NCI-H2107 treated with DMSO at 0.1 percent for 48 hours (cell line): ENCODE measurements at regions not wholly inside any gene's neighbourhood (a gene's known extent, or its start where the extent isn't known, plus 50 kb on each side); places are given as distances from the start of the nearest gene placed in this dataset.

Source experiments
- DNase-seq: peaks from one replicate; lab custom pipeline; 2025; ENCODE audit not compliant: unreplicated experiment; lab: John Stamatoyannopoulos, UW

DNA sequence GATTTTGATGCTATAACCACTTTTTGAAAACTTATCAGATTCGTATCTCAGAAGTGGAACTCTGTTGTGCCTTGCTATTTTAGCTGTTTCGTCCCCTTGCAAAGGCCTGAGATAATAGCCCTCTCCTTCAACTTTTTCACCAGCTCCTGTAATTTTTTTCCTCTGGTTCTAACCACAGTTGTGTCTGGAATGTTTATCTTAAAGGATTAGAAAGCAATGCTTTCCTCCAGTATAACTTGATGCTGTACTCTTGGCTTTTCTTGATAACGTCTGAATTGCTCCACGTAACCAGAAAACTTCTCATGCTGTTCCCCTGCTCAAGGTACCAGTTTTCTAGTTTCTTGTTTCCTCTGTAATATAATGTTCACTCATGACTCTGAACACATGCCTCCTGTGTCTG is 209.4 kb downstream of the DTWD2 start:
- no peak for DNase-seq

GRCh38 chr5:118777189-118777736 is 211.1 kb downstream of the DTWD2 start:
- DNase-seq, result no peak

GRCh38 chr5:118776755-118777154 is 211.6 kb downstream of the DTWD2 start:
- DNase-seq, result no peak

- no peak for DNase-seq
Observed at GRCh38 chr5:118775790-118776499, 212.4 kb downstream of the DTWD2 start.

GRCh38 chr5:118768607-118769175 is 219.7 kb downstream of the DTWD2 start:
- DNase-seq, result no peak

GRCh38 chr5:118762291-118762690 is 226.1 kb downstream of the DTWD2 start:
- DNase-seq, result no peak

GRCh38 chr5:118761814-118762213 is 226.5 kb downstream of the DTWD2 start:
- DNase-seq, result no peak

- DNase-seq, result no peak
Observed at GRCh38 chr5:118752969-118753368, 235.4 kb downstream of the DTWD2 start.

DNA sequence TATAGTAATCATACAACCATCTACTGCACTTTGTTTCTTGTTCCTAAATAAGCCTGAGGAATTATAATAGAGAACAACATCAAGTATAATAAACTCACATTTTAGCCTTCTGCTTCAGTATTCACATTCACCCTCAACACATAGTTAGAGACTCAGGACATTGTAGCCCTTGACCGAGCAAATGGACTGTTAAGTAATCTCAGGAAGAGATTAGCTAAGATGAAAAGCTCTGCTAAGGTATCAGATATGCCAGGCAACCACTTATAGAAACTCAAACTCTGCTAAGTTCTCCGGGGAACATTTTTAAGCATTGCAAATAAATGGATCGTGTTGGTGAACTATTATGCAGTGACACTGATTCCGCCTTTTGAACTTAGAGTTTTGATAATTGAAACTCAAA is 252.0 kb downstream of the DTWD2 start:
- DNase-seq, result no peak

DNA sequence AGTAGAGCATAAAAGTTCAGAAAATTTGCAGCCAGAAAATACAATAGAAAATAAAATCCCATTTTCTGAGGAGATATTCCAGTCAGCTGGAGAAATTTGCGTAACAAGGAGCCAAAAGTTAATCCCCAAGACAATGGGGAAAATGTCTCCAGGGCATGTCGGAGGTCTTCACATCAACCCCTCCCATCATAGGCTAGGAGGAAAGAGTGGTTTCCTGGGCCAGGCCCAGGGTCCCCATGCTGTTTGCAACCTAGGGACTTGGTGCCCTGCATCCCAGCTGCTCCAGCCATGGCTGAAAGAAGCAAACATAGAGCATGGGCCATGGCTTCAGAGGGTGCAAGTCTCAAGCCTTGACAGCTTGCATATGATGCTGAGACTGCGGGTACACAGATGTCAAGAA is 255.0 kb downstream of the DTWD2 start:
- DNase-seq, result no peak

DNA sequence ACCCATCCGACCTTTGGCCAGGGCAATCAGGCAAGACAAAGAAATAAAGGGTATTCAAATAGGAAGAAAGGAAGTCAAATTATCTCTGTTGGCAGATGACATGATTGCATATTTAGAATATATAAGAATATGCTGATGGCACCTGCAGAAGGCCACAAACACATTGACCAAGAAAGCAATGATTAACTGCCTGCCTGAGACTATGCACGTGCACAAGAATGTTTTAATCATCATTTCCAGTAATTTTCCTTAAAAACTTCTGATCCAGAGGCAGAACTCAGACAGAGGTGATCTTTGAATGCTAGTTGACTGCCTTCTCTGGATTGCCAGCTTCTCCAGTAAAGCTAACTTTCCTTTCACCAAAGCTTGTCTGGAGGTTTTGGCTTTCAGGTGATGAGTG is 260.2 kb downstream of the DTWD2 start:
- DNase-seq, result no peak

GRCh38 chr5:118726891-118727290 is 261.5 kb downstream of the DTWD2 start:
- no peak for DNase-seq

DNA sequence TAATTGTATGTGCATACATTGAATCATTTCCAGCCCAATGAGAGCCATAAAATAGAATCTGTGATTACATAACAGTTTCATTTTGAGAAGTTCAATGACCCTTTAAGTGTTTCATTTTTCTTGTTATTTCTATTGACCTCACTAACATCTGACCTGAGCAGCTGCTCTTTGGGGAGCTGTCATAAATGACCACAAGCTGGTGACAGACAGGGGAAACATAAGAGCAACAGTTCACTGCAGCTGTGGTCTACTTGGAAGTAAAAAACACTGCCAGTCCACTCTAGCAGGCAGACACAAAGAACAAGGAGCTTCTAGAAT is 265.4 kb downstream of the DTWD2 start:
- no peak for DNase-seq

DNA sequence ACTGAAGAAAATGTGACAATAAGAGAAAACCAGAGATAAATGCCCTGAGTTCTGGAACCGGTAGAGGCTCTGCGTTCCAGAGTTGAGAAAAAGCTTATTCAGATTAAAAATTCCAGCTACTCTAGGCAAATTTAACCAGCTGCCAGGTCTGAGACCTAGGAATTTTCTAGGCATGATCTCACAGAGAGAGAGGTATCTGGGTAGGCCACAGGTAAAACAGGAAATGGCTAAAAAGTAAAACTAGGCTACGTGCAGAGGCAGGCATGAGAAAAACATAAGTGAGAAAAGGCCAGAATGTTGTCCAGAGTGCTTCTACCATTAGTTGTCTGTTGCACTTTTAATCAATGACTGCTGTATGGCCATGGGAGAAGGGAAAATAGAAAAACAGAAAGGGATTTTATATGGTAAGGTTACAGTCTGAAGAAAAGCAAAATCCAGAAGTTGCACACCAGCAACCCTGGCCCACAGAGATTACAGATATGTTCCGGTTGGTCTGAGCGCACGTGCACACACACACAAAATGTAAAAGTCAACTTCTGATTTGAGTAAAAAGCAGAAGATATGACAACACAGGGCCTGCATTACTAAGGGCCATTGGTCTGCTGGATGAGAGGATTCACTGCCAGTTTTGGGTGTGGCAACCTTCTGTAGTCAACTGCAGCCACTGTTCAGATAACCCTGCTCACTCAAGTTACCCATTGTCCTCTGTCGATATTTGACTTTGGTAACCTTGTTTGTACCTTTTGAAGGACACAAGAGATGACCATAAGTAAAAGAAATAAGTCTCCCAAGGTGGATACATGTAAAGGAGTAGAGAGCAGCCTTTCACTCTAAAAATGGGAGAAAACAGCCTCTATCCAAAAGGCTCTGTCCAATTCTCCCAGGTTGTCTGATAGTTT is 266.0 kb downstream of the DTWD2 start:
- DNase-seq, result no peak

DNA sequence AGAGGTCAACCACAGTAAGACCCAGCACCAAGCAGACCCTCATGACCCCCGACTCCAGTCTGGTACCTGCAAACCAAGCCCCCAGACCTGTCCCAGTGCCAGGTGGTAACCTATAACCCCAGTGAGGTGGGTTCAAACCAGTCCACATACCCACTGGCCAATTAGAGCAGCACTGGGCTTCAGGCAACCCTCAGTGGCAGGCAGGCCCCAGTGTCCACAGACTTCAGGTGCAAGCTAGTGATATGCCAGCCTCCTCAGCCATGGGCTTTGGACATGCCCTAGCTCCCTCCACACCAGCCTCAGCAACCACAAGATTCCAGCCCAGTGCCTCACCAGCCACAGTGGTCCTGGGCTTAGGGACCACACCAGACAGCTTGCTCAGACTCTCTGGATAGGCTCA is 276.6 kb downstream of the DTWD2 start:
- no peak for DNase-seq

DNA sequence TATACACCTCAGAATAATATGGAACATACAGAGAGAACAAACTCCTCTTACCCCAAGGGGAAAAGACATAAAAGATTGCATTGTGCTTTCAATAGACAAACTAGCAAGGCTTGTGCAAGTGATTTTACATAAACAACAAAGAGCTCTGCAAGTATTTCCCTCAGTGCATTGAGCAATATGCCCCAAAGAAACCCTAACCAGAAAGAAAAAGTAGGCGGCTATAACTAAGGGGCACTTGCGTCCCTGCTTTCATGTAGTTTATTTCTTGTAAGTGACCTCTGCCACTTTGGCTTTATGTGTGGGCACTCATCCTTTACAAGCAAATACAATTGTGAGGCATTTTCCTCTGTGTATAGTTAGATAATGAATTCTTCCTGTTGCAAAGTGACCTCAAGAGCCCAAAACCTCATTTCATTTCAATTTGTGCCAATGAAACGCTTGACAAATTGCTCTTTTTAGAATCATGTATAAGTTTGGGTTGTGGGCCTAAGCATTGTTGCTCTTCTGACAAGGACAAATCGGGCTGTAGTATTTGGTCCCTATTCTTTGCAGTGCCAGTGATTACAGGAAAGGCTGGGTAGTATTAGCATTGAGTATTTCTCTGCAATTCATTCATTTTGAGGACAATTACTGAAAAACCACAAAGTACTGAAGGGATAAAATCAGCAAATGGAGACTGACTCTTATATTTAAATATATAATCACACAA is 282.2 kb downstream of the DTWD2 start:
- DNase-seq, result no peak

- no peak for DNase-seq
Observed at GRCh38 chr5:118703241-118703640, 285.1 kb downstream of the DTWD2 start.

DNA sequence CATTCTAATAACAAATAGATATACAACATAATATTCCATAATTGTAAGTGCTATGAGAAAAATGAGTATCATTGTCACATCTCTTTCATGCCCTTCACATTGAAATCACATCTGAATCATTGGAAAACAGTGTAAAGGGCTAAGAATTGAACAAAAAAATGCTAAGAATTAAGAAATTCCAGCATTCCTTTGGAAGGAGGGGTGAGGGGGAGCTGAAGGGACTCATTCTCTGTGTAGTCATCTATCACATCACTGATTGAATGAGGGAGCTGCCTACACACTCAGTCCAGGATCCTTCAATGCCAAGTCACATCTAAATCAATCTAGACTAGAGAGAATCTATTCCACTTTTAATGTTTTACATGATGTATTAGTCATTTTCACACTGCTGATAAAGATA is 286.6 kb downstream of the DTWD2 start:
- no peak for DNase-seq

DNA sequence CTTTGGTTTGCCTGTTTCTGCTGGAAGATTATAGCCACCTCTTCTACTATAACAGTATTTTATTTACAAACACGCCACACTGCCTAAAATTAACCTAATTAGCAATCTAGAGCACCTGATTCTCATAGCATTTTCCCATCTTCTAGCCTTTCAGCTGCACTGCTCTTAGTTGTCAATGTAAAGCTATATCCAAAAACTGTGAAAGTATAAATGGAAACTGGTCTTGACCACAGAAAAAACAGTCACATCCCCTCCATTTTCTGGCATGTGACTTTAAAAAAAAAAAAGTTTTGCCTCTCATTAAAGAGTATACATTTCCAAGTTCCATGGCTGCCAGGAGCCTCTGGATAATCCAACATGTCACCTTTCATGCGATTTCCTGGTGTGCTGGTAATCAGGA is 287.8 kb downstream of the DTWD2 start:
- no peak for DNase-seq

DNA sequence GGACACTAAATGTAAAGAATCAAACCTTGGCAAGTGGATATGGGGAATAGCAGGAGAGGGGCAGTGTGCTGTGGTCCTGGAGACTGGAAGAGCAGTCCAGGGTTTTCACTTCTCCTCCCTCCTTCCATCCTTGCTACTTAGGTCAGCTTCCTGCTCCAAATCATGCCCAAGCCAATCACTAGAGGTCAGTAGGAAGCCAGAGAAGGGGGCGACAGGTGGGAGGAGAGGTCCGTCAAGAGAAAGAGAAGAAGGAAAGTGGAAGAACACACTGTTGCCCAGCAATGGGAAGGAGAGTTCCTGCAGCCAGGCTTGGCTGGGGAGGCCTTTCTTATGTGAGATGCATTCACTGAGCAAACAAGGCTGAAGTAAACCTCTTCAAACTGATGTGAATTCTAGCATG is 289.6 kb downstream of the DTWD2 start:
- DNase-seq, result no peak

DNA sequence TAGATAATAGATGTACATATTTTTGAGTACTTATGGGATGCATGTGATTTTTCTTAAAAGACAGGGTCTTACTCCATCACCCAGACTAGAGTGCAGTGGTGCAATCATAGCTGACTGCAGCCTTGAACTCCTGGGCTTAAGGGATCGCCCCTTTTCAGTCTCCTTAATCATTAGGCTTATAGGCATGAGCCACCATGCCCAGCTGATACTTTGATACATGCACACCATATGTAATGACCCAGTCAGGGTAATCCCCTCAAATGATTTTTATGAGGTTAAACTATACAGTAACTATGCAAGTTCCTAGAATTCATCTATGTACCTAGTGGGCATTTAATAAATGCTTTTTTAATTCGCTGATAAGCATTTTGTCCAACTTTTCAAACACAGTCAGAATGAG is 292.3 kb downstream of the DTWD2 start:
- no peak for DNase-seq
